PC-3 (cell line): ENCODE measurements at regions not wholly inside any gene's neighbourhood (a gene's known extent, or its start where the extent isn't known, plus 50 kb on each side); places are given as distances from the start of the nearest gene placed in this dataset.

Source experiments
- CTCF ChIP-seq: fragments of 300-600 bp; sonication (generic); conservative IDR thresholded peaks from 2 replicates; pipeline ENCODE4 v1.5.1; 2017; ENCODE audit warnings: antibody characterized with exemption, low read depth, mild to moderate bottlenecking, low read length
- EZH2 ChIP-seq: fragments of 300-600 bp; sonication (generic); IDR thresholded peaks from one replicate; pipeline ENCODE4 v1.6.1; 2017; ENCODE audit warnings: antibody characterized with exemption, mild to moderate bottlenecking, low read length; ENCODE audit not compliant: unreplicated experiment

- no peak for TF ChIP-seq CTCF
- no peak for TF ChIP-seq EZH2
Observed at GRCh38 chr4:38470735-38471262, 193.2 kb upstream of the KLF3 start.
